ENCODE measurements at regions not wholly inside any gene's neighbourhood (a gene's known extent, or its start where the extent isn't known, plus 50 kb on each side); places are given as distances from the start of the nearest gene placed in this dataset.

DNA sequence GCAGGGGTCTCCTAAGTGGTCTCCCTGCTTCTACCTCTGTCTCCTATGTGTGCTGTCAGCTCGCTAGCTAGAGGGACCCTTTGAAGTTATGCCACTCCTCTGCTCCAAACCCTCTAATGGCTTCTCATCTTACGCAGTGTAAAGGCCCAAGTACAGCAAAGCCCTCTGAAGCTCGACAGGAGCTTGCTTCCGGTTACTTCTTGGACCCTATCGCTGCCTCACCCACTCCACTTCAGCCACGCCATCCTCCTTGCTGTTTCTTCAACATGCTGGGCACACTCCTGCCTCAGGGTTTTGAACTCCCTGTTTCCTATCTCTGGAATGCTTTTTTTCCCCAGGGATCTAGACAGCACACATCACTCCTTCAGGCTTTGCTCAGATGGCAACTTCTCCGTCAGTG lies 102.3 kb upstream of the F3 start:
- H3K36me3 Mint-ChIP-seq (ENCODE audit: unreplicated experiment), result peaks cover 4% of the 10 kb centered on the region
- no peaks in the 10 kb centered on the region for H3K27me3 Mint-ChIP-seq (ENCODE audit: unreplicated experiment)
- H3K4me3 Mint-ChIP-seq (ENCODE audit: unreplicated experiment), result no peak overlapping the region
- peaks cover 20% of the 10 kb centered on the region for H3K4me1 Mint-ChIP-seq (ENCODE audit: unreplicated experiment)
- TF ChIP-seq, protein P1, sequence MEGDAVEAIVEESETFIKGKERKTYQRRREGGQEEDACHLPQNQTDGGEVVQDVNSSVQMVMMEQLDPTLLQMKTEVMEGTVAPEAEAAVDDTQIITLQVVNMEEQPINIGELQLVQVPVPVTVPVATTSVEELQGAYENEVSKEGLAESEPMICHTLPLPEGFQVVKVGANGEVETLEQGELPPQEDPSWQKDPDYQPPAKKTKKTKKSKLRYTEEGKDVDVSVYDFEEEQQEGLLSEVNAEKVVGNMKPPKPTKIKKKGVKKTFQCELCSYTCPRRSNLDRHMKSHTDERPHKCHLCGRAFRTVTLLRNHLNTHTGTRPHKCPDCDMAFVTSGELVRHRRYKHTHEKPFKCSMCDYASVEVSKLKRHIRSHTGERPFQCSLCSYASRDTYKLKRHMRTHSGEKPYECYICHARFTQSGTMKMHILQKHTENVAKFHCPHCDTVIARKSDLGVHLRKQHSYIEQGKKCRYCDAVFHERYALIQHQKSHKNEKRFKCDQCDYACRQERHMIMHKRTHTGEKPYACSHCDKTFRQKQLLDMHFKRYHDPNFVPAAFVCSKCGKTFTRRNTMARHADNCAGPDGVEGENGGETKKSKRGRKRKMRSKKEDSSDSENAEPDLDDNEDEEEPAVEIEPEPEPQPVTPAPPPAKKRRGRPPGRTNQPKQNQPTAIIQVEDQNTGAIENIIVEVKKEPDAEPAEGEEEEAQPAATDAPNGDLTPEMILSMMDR (IDR thresholded peaks at IDR 0.05), result no peak
- no peak overlapping the region for H3K27ac Mint-ChIP-seq (ENCODE audit: unreplicated experiment)
- DNase-seq (ENCODE audit: extremely low spot score, unreplicated experiment), result no peak
- H3K9me3 Mint-ChIP-seq (ENCODE audit: unreplicated experiment), result peaks cover 14% of the 10 kb centered on the region

DNA sequence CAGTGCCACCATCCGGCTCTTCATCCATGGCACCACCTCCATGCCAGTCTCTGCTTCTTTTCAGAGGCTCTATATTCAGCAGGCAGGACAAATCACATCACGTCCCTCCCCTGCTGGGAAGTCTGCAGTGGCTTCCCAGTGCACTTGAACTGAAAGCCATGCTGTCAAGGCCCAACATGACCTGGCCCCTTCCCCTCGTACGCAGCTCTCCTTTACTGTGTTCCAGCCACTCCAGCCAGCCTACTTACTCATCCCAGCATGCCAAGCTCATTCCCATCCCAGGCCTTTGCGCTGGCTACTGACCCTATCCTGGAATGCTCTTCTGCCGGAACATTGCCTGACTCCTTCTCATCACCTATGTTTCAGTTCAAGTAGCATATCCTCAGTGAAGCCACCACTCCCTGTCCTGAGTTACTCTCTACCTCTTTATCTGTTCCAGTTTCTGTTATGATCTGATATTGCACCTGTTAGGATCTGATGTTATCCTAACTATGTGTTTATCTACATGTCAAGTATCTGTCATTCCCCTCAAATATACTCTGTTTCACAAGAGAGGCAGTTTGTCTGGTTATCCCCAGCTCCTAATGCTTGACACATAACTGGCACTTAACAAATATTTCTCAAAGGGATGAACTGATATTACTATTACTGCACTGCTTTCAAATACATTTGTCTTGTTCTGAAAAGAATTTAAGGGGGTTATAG lies 101.2 kb upstream of the F3 start:
- Mint-ChIP-seq H3K27ac (ENCODE audit: unreplicated experiment) (no peak overlapping the region), H3K27me3 (ENCODE audit: unreplicated experiment) (no peaks in the 10 kb centered on the region), H3K9me3 (ENCODE audit: unreplicated experiment) (peaks cover 18% of the 10 kb centered on the region), H3K4me3 (ENCODE audit: unreplicated experiment) (no peak overlapping the region), H3K4me1 (ENCODE audit: unreplicated experiment) (peaks cover 15% of the 10 kb centered on the region), H3K36me3 (ENCODE audit: unreplicated experiment) (peaks cover 4% of the 10 kb centered on the region)
- DNase-seq (ENCODE audit: extremely low spot score, unreplicated experiment), result no peak
- TF ChIP-seq, protein P1 (IDR thresholded peaks at IDR 0.05), result no peak

DNA sequence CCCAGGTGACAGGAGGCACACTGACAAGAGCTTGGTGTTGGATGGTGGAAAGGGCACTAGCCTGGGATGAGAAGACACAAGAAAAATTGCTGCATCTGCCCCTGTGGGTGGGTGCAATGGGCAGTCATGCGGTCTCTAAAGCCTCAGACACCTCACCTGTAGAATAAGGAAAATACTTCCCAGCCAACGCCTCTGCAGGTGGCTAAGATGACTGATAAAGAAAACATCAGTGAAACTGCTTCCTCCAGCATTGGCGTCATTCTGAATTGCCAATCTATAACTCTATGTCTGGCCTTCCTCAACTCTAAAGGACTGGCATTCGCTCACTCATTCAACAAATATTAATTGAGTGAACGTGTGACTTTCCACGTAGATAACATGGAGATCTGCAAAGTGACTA lies 100.4 kb upstream of the F3 start:
- Mint-ChIP-seq H3K9me3 (ENCODE audit: unreplicated experiment) (peaks cover 18% of the 10 kb centered on the region), H3K36me3 (ENCODE audit: unreplicated experiment) (peaks cover 4% of the 10 kb centered on the region)

DNA sequence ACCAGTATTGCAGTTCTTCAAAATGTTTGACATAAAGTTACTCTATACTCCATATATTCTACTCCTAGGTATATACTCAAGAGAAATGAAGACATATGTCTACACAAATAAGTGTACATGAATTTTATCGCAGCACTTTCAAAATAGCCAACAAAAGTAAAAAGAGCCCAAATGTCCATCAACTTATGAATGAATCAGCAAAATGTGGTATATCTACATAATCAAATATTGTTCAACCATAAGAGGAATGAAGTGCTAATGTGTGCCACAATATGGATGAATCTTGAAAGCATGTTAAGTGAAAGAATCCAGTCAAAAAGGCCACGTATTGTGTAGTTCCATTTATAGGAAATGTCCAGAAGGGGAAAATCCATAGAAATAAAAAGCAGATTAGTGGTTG lies 98.6 kb upstream of the F3 start:
- no peak for DNase-seq (ENCODE audit: extremely low spot score, unreplicated experiment)
- Mint-ChIP-seq H3K27me3 (ENCODE audit: unreplicated experiment) (no peaks in the 10 kb centered on the region), H3K27ac (ENCODE audit: unreplicated experiment) (no peak overlapping the region), H3K9me3 (ENCODE audit: unreplicated experiment) (peaks cover 18% of the 10 kb centered on the region), H3K36me3 (ENCODE audit: unreplicated experiment) (peaks cover 4% of the 10 kb centered on the region), H3K4me1 (ENCODE audit: unreplicated experiment) (peaks cover 4% of the 10 kb centered on the region), H3K4me3 (ENCODE audit: unreplicated experiment) (no peak overlapping the region)
- TF ChIP-seq, protein P1 (IDR thresholded peaks at IDR 0.05), result no peak

More for the DNA sequence above, 100.4 kb upstream of the F3 start:
- Mint-ChIP-seq H3K4me1 (ENCODE audit: unreplicated experiment) (peaks cover 14% of the 10 kb centered on the region), H3K27me3 (ENCODE audit: unreplicated experiment) (no peaks in the 10 kb centered on the region), H3K4me3 (ENCODE audit: unreplicated experiment) (no peak overlapping the region), H3K27ac (ENCODE audit: unreplicated experiment) (no peak overlapping the region)
- DNase-seq (ENCODE audit: extremely low spot score, unreplicated experiment), result no peak
- TF ChIP-seq, protein P1 (IDR thresholded peaks at IDR 0.05), result no peak

DNA sequence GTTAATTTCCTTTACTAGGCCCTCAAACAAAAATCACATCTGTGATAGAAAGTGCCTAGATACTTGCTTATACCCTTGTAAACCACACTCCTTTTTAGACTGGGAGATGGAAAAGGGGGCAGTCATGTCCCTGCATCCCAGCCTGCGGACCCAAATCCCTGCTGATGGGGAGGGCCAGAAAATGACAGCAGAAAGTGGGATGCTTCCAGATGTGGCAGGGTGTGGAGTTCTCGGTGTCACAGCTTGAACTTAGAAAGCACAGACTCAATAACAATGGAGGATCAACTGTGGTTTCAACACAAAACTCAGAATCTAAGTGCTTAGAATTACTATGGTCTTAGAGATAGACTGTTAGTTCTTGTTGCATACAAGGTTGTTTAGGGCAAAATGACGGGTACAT lies 95.6 kb upstream of the F3 start:
- H3K27me3 Mint-ChIP-seq (ENCODE audit: unreplicated experiment), result no peaks in the 10 kb centered on the region
- H3K4me1 Mint-ChIP-seq (ENCODE audit: unreplicated experiment), result peaks cover 24% of the 10 kb centered on the region
- H3K4me3 Mint-ChIP-seq (ENCODE audit: unreplicated experiment), result no peak overlapping the region
- peaks cover 18% of the 10 kb centered on the region for H3K9me3 Mint-ChIP-seq (ENCODE audit: unreplicated experiment)
- DNase-seq (ENCODE audit: extremely low spot score, unreplicated experiment), result no peak
- H3K36me3 Mint-ChIP-seq (ENCODE audit: unreplicated experiment), result peaks cover 4% of the 10 kb centered on the region
- no peak overlapping the region for H3K27ac Mint-ChIP-seq (ENCODE audit: unreplicated experiment)
- TF ChIP-seq, protein P1 (IDR thresholded peaks at IDR 0.05), result no peak

Measured in osteocyte (in vitro differentiated cells).